CD4-positive, alpha-beta T cell (primary cell): ENCODE measurements at regions not wholly inside any gene's neighbourhood (a gene's known extent, or its start where the extent isn't known, plus 50 kb on each side); places are given as distances from the start of the nearest gene placed in this dataset.

Experiments used
- ATAC-seq: fragments of 200-7000 bp; cut with Tn5 transposase; one replicate; pipeline ENCODE4 v1.10.0; 2022; ENCODE audit warnings: mild to moderate bottlenecking; ENCODE audit not compliant: poor library complexity
- CTCF ChIA-PET: fragments of 350-600 bp; sonication (Branson Sonifier 250); formaldehyde crosslinking; loops from one replicate; lab custom pipeline; 2021; ENCODE audit warnings: antibody characterized with exemption, inconsistent platforms; lab: Charles Lee
- POLR2A ChIA-PET: fragments of 350-600 bp; sonication (Branson Sonifier 250); formaldehyde crosslinking; loops from one replicate; lab custom pipeline; 2021; ENCODE audit warnings: antibody characterized with exemption, inconsistent platforms; lab: Charles Lee
- DNase-seq, 14 experiments: peaks; one replicate each; pipeline ENCODE4 v3.0.0-alpha.2; 2013 to 2020; ENCODE audit warnings: mixed read lengths in 2 of 14
- H3K27ac ChIP-seq, 2 donors: one replicate each; pipeline versions ENCODE4 v1.5.1 to v1.7.0; 2013; ENCODE audit warnings: low read length in 2 of 2, low read depth in 1 of 2, mild to moderate bottlenecking in 1 of 2
- H3K27me3 ChIP-seq, 2 experiments: 1 replicate in 1 of 2; 2 replicates in 1 of 2; pipeline versions ENCODE4 v1.6.1 to v1.7.0; 2013; ENCODE audit warnings: low read length in 2 of 2, control low read depth in 1 of 2, mild to moderate bottlenecking in 1 of 2, moderate library complexity in 1 of 2; ENCODE audit not compliant: insufficient read depth in 2 of 2, control insufficient read depth in 1 of 2
- H3K36me3 ChIP-seq: one replicate; pipeline ENCODE4 v1.6.1; 2013; ENCODE audit warnings: low read length, control low read depth; ENCODE audit not compliant: insufficient read depth
- H3K4me1 ChIP-seq: one replicate; pipeline ENCODE4 v1.6.1; 2013; ENCODE audit warnings: low read length, control low read depth; ENCODE audit not compliant: insufficient read depth
- H3K4me3 ChIP-seq: one replicate; pipeline ENCODE4 v1.5.1; 2013; ENCODE audit warnings: mild to moderate bottlenecking, low read length, moderate library complexity
- H3K9me3 ChIP-seq, 2 experiments: 1 replicate in 1 of 2; 2 replicates in 1 of 2; pipeline versions ENCODE4 v1.6.1 to v1.7.0; 2013; ENCODE audit warnings: low read length in 2 of 2, mild to moderate bottlenecking in 2 of 2, control low read depth in 1 of 2, moderate library complexity in 1 of 2; ENCODE audit not compliant: control insufficient read depth in 1 of 2, insufficient read depth in 1 of 2
- H3K27ac Mint-ChIP-seq: one replicate; pipeline ENCODE4 v1.8.0; 2020; ENCODE audit warnings: mixed read lengths
- H3K27me3 Mint-ChIP-seq: one replicate; pipeline ENCODE4 v1.8.0; 2021; ENCODE audit warnings: mixed read lengths
- H3K36me3 Mint-ChIP-seq: one replicate; pipeline ENCODE4 v1.8.0; 2021; ENCODE audit warnings: low read depth, mixed read lengths
- H3K4me1 Mint-ChIP-seq: one replicate; pipeline ENCODE4 v1.8.0; 2021; ENCODE audit warnings: low read depth, mixed read lengths
- H3K4me3 Mint-ChIP-seq: one replicate; pipeline ENCODE4 v1.8.0; 2020; ENCODE audit warnings: mild to moderate bottlenecking, mixed read lengths
- H3K9me3 Mint-ChIP-seq: one replicate; pipeline ENCODE4 v1.8.0; 2020; ENCODE audit warnings: mixed read lengths
- CTCF ChIP-seq: fragments of 200-600 bp; IDR thresholded peaks from one replicate; pipeline ENCODE4 v1.8.0; 2022; ENCODE audit warnings: antibody characterized with exemption, mild to moderate bottlenecking
- intact Hi-C, 2 experiments: fragments of 100-400 bp; cut with DNase I in 1 of 2; cut with micrococcal nuclease in 1 of 2; formaldehyde crosslinking; loops; one replicate each; pipeline versions ENCODE4 v1.15.1 to v1.9.0; 2023 to 2025; cut with DNase I, micrococcal nuclease

GRCh38 chr2:78892295-78892694 is 133.2 kb upstream of the REG3G start:
- Histone ChIP-seq H3K36me3 (no peaks in the 10 kb centered on the region), H3K9me3 (peaks cover 0 to 9% of the 10 kb centered on the region in 2 experiments), H3K4me3 (no peak overlapping the region), H3K27me3 (no peaks in the 10 kb centered on the region), H3K4me1 (no peaks in the 10 kb centered on the region), H3K27ac (no peak overlapping the region)
- no peak overlapping the region for H3K27ac Mint-ChIP-seq
- intact Hi-C loops, result no loop called here
- CTCF ChIA-PET, result no interaction called here
- H3K9me3 Mint-ChIP-seq, result peaks cover 12% of the 10 kb centered on the region
- TF ChIP-seq CTCF, result no peak
- H3K36me3 Mint-ChIP-seq, result no peaks in the 10 kb centered on the region
- DNase-seq (no peak), ATAC-seq (no peak)
- H3K4me3 Mint-ChIP-seq, result no peak overlapping the region
- no peaks in the 10 kb centered on the region for H3K4me1 Mint-ChIP-seq
- H3K27me3 Mint-ChIP-seq, result no peaks in the 10 kb centered on the region
- POLR2A ChIA-PET, result no interaction called here

- Histone ChIP-seq H3K27me3 (no peaks in the 10 kb centered on the region), H3K36me3 (no peaks in the 10 kb centered on the region), H3K27ac (no peak overlapping the region), H3K4me1 (no peaks in the 10 kb centered on the region), H3K9me3 (peaks cover 0 to 9% of the 10 kb centered on the region in 2 experiments), H3K4me3 (no peak overlapping the region)
- DNase-seq (no peak), ATAC-seq (no peak)
- TF ChIP-seq CTCF, result no peak
- Mint-ChIP-seq H3K27me3 (no peaks in the 10 kb centered on the region), H3K4me1 (no peaks in the 10 kb centered on the region), H3K4me3 (no peak overlapping the region), H3K9me3 (peaks cover 12% of the 10 kb centered on the region), H3K27ac (no peak overlapping the region), H3K36me3 (no peaks in the 10 kb centered on the region)
- POLR2A ChIA-PET, result no interaction called here
- intact Hi-C loops, result no loop called here
- CTCF ChIA-PET, result no interaction called here
Observed at GRCh38 chr2:78895022-78895421, 130.5 kb upstream of the REG3G start.

DNA sequence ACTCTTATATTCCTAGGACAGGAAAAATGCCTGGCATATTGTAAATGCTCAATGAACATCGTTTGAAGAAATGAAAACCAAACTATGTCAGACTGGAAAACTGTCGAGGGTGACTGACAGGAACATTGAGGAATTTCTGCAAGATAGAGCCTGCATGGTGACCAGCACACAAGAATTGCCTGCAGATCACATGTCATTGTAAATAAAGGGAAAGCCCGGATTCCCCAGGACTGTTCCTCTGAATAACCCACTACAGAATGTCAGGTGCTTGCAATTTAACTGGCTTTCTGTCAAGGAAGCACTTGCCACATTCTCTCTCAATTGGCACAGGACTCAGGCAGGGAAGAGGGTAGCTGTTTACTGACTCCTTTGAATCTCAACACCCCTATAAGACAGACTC is 129.0 kb upstream of the REG3G start:
- no peak overlapping the region for H3K27ac Mint-ChIP-seq
- peaks cover 0 to 9% of the 10 kb centered on the region in 2 experiments for H3K9me3 ChIP-seq
- no peak overlapping the region for H3K4me3 ChIP-seq
- H3K36me3 ChIP-seq, result no peaks in the 10 kb centered on the region
- intact Hi-C loops, result no loop called here
- H3K27me3 Mint-ChIP-seq, result no peaks in the 10 kb centered on the region
- no peak overlapping the region for H3K27ac ChIP-seq
- no peaks in the 10 kb centered on the region for H3K36me3 Mint-ChIP-seq
- H3K9me3 Mint-ChIP-seq, result peaks cover 14% of the 10 kb centered on the region
- no peaks in the 10 kb centered on the region for H3K4me1 ChIP-seq
- no peaks in the 10 kb centered on the region for H3K4me1 Mint-ChIP-seq
- ATAC-seq (no peak), DNase-seq (no peak)
- no peaks in the 10 kb centered on the region for H3K27me3 ChIP-seq
- ChIA-PET CTCF (no interaction called here), POLR2A (no interaction called here)
- TF ChIP-seq CTCF, result no peak
- no peak overlapping the region for H3K4me3 Mint-ChIP-seq
